ENCODE measurements at regions not wholly inside any gene's neighbourhood (a gene's known extent, or its start where the extent isn't known, plus 50 kb on each side); places are given as distances from the start of the nearest gene placed in this dataset.

- TF ChIP-seq CTCF (IDR thresholded peaks at IDR 0.05) (no peak), POLR2A (IDR thresholded peaks at IDR 0.05) (no peak)
Measured at GRCh38 chr3:28013864-28014473, 227.4 kb upstream of the CMC1 start.

All from adrenal gland (tissue), 5 donors.